Gastroesophageal sphincter (tissue), 4 donors: ENCODE measurements at regions not wholly inside any gene's neighbourhood (a gene's known extent, or its start where the extent isn't known, plus 50 kb on each side); places are given as distances from the start of the nearest gene placed in this dataset.

Source experiments
- ATAC-seq: fragments of 150-250 bp; one replicate; pipeline ENCODE4 v1.9.1; 2016; ENCODE audit warnings: mild to moderate bottlenecking, moderate library complexity
- H3K27ac ChIP-seq, 4 donors: fragments of 200-600 bp; sonication (generic) in 3 of 4; 1 replicate in 3 of 4; 2 replicates in 1 of 4; pipeline ENCODE4 v1.5.1; 2016 to 2019
- H3K27me3 ChIP-seq: fragments of 200-600 bp; sonication (generic); one replicate; pipeline ENCODE4 v1.5.1; 2019
- H3K36me3 ChIP-seq, 2 donors: fragments of 200-600 bp; sonication (generic); one replicate each; pipeline ENCODE4 v1.5.1; 2019; ENCODE audit warnings: control low read depth in 1 of 2
- H3K4me1 ChIP-seq, 3 donors: fragments of 200-600 bp; sonication (generic); 1 replicate in 2 of 3; 2 replicates in 1 of 3; pipeline ENCODE4 v1.5.1; 2016 to 2019; ENCODE audit warnings: control low read depth in 2 of 3
- H3K4me3 ChIP-seq, 2 donors: fragments of 200-600 bp; sonication (generic); one replicate each; pipeline ENCODE4 v1.5.1; 2019; ENCODE audit warnings: mild to moderate bottlenecking in 1 of 2, moderate library complexity in 1 of 2
- H3K9me3 ChIP-seq, 3 donors: fragments of 200-600 bp; sonication (generic); one replicate each; pipeline ENCODE4 v1.5.1; 2017 to 2019; ENCODE audit warnings: control low read depth in 2 of 3
- EP300 ChIP-seq: sonication (generic); formaldehyde crosslinking; IDR thresholded peaks from one replicate; pipeline ENCODE4 v1.6.1; 2017; ENCODE audit warnings: antibody characterized with exemption, mild to moderate bottlenecking
- POLR2A ChIP-seq, 2 donors: fragments of 450-650 bp; IDR thresholded peaks; one replicate each; pipeline ENCODE4 v1.6.1; 2017; ENCODE audit warnings: antibody characterized with exemption in 2 of 2, mild to moderate bottlenecking in 2 of 2, moderate library complexity in 1 of 2
- POLR2AphosphoS5 ChIP-seq: sonication (generic); formaldehyde crosslinking; IDR thresholded peaks from one replicate; pipeline ENCODE4 v1.6.1; 2017; ENCODE audit warnings: antibody characterized with exemption
- WGBS, 2 donors: methylation state at CpG; one replicate each; pipeline ENCODE4 v1.1.5; 2018; ENCODE audit warnings: low coverage in 1 of 2; 5-methylcytosine and 5-hydroxymethylcytosine counted together
- TF ChIP-seq, protein P1 (sequence below), 4 experiments: fragments of 200-600 bp in 2 of 4; fragments of 450-650 bp in 2 of 4; sonication (generic) in 1 of 4; IDR thresholded peaks; one replicate each; pipeline ENCODE4 v1.5.1; 2017 to 2019; ENCODE audit warnings: antibody characterized with exemption in 4 of 4, mild to moderate bottlenecking in 2 of 4, moderate library complexity in 2 of 4

DNA sequence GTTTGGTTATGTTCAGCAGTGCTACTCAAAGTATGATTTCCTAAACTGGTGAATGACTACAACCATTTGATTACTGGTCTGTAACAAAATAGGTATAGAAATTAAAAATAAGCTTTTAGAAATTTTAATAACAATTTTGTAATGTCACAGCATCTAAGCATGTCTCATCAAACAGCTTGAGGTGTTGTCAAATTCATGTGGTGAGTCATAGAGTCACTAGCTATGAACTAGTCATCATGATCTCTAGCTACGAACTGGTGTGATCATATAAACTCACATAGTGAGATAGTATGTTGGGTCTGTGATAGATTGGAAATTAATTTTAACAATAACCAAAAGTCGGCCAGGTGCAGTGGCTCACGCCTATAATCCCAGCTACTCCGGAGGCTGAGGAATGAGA, 213.9 kb upstream of the RBMS3 start:
- ATAC-seq, result no peak
- WGBS, 2 donors, result 84 to 90% methylated on average over 4 of the region's 4 CpGs
- TF ChIP-seq POLR2AphosphoS5, result no peak
- TF ChIP-seq, protein P1, sequence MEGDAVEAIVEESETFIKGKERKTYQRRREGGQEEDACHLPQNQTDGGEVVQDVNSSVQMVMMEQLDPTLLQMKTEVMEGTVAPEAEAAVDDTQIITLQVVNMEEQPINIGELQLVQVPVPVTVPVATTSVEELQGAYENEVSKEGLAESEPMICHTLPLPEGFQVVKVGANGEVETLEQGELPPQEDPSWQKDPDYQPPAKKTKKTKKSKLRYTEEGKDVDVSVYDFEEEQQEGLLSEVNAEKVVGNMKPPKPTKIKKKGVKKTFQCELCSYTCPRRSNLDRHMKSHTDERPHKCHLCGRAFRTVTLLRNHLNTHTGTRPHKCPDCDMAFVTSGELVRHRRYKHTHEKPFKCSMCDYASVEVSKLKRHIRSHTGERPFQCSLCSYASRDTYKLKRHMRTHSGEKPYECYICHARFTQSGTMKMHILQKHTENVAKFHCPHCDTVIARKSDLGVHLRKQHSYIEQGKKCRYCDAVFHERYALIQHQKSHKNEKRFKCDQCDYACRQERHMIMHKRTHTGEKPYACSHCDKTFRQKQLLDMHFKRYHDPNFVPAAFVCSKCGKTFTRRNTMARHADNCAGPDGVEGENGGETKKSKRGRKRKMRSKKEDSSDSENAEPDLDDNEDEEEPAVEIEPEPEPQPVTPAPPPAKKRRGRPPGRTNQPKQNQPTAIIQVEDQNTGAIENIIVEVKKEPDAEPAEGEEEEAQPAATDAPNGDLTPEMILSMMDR (IDR thresholded peaks at IDR 0.05), result no peak
- no peak for TF ChIP-seq EP300
- no peak for TF ChIP-seq POLR2A (IDR thresholded peaks at IDR 0.05)

DNA sequence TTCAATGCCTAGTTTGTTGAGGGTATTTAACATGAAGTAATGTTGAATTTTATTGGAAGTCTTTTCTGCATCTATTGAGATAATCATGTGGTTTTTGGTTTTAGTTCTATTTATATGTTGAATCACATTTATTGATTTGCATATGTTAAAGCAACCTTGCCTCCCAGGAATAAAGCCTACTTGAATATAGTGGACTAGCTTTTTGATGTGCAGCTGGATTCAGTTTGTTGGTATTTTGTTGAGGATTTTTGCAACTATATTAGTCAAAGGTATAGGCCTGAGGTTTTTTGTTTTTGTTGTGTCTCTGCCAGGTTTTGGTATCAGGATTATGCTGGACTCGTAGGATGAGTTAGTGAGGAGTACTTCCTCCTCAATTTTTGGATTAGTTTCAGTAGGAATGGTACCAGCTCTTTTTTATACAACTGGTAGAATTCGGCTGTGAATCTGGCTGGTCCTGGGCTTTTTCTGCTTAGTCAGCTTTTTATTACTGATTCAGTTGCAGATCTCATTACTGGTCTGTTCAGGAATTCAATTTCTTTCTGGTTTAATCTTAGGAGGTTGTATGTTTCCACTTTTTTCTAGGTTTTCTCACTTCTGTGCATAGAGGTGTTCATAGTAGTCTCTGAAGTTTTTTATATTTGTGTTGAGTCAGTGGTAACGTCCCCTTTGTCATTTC, 209.8 kb upstream of the RBMS3 start:
- Histone ChIP-seq H3K4me3 (no peak overlapping the region), H3K4me1 (peaks cover 0 to 8% (median 4%) of the 10 kb centered on the region in 3 donors), H3K27me3 (no peaks in the 10 kb centered on the region), H3K9me3 (no peaks in the 10 kb centered on the region), H3K36me3 (no peaks in the 10 kb centered on the region), H3K27ac (no peak overlapping the region)
- WGBS, 2 donors, result 80 to 92% methylated on average over 1 to 3 of the region's 3 CpGs
- TF ChIP-seq POLR2A (IDR thresholded peaks at IDR 0.05), result no peak
- TF ChIP-seq POLR2AphosphoS5, result no peak
- TF ChIP-seq, protein P1 (IDR thresholded peaks at IDR 0.05), result no peak
- TF ChIP-seq EP300, result no peak
- ATAC-seq, result no peak

More for the DNA sequence above, 213.9 kb upstream of the RBMS3 start:
- peaks cover 3 to 24% (median 4%) of the 10 kb centered on the region in 3 donors for H3K4me1 ChIP-seq
- H3K36me3 ChIP-seq, result no peaks in the 10 kb centered on the region
- no peaks in the 10 kb centered on the region for H3K27me3 ChIP-seq
- no peak overlapping the region for H3K27ac ChIP-seq
- H3K9me3 ChIP-seq, result no peaks in the 10 kb centered on the region
- no peak overlapping the region for H3K4me3 ChIP-seq

DNA sequence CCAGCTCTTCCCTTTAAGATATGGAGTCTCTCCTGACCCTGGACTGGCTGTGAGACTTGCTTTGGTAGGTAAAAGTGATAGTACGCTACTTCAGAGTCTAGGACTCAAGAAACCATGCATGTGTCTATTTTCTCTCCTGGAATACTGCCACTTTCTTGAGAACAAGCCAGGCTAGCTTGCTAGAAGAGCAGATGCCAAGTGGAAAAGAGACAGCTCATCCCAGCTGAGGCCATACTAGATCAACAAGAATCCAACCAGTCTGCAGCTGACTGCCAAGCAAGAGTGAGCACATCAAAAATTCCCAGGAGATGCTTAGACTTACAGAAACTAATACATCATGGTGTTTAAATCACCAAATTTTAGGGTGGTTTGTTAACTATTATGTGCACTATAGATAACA, 208.3 kb upstream of the RBMS3 start:
- no peak for ATAC-seq
- Histone ChIP-seq H3K9me3 (no peaks in the 10 kb centered on the region), H3K36me3 (no peaks in the 10 kb centered on the region), H3K27ac (no peak overlapping the region), H3K4me1 (no peaks in the 10 kb centered on the region), H3K27me3 (no peaks in the 10 kb centered on the region), H3K4me3 (no peak overlapping the region)
- TF ChIP-seq, protein P1 (IDR thresholded peaks at IDR 0.05), result no peak
- no peak for TF ChIP-seq EP300
- TF ChIP-seq POLR2A (IDR thresholded peaks at IDR 0.05), result no peak
- no peak for TF ChIP-seq POLR2AphosphoS5
- 100% methylated on average over 1 of the region's 1 CpG; no CpG with 5 or more reads in 1 of the 2 donors for WGBS, 2 donors

DNA sequence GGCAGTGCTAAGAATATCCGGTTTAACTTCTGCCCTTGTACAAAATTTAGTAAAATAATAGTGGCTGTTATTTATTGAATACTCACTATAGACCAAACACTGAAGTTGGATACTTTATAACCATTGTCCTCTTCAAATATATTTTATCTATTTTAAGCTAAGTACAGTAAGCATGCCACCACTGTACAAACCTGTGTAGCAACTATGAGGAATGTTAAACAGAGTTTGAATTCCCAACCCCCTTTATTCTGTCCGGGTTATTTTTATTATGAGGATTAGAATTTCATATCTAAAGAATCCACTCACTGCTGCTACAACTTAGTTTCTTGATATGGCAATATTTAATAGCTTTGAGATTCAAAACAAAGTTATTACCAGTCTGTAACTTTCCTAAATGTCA, 203.5 kb upstream of the RBMS3 start:
- no peaks in the 10 kb centered on the region for H3K4me1 ChIP-seq
- H3K36me3 ChIP-seq, result no peaks in the 10 kb centered on the region
- 65 to 82% methylated on average over 2 of the region's 2 CpGs for WGBS, 2 donors
- no peak for ATAC-seq
- H3K27ac ChIP-seq, result no peak overlapping the region
- H3K9me3 ChIP-seq, result no peaks in the 10 kb centered on the region
- H3K4me3 ChIP-seq, result no peak overlapping the region
- H3K27me3 ChIP-seq, result no peaks in the 10 kb centered on the region
- TF ChIP-seq POLR2A (IDR thresholded peaks at IDR 0.05), result no peak
- TF ChIP-seq POLR2AphosphoS5, result no peak
- no peak for TF ChIP-seq EP300
- TF ChIP-seq, protein P1 (IDR thresholded peaks at IDR 0.05), result no peak

DNA sequence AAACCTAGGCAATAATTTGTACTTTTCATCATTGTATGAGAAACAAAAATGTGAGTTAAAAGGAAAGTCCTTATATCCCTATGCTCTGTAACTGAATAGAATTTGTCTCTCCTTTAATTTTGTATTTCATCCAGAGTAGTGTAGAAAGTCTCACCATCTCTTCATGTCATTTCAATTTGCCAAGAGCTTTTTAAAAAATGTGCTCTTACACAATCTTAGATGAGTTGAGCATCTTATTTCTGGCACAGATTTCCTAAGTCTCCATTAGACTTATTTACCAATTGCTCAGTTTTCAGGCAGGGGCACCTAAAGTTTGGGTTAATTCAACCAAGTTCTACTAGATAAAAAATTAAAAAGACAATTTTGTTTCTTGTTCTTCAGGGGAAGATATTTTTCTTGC, 201.5 kb upstream of the RBMS3 start:
- TF ChIP-seq POLR2A (IDR thresholded peaks at IDR 0.05), result no peak
- TF ChIP-seq POLR2AphosphoS5, result no peak
- ATAC-seq, result peak; percentile 55
- H3K27ac ChIP-seq, result no peak overlapping the region
- peaks cover 0 to 15% (median 0%) of the 10 kb centered on the region in 3 donors for H3K4me1 ChIP-seq
- no peaks in the 10 kb centered on the region for H3K27me3 ChIP-seq
- H3K36me3 ChIP-seq, result no peaks in the 10 kb centered on the region
- no peak overlapping the region for H3K4me3 ChIP-seq
- H3K9me3 ChIP-seq, result no peaks in the 10 kb centered on the region
